Neuronal stem cell (in vitro differentiated cells): ENCODE measurements at regions not wholly inside any gene's neighbourhood (a gene's known extent, or its start where the extent isn't known, plus 50 kb on each side); places are given as distances from the start of the nearest gene placed in this dataset.

Experiments used
- DNase-seq: peaks from one replicate; pipeline ENCODE4 v3.0.0-alpha.2; 2013; ENCODE audit warnings: low spot score
- H2AFZ ChIP-seq: one replicate; pipeline ENCODE4 v1.6.1; 2013; ENCODE audit warnings: mild to moderate bottlenecking, low read length, inconsistent platforms
- H2AK5ac ChIP-seq: 2 replicates; pipeline ENCODE4 v1.6.1; 2013; ENCODE audit warnings: low read depth, mild to moderate bottlenecking, inconsistent platforms, low read length, moderate library complexity, mixed read lengths
- H2BK120ac ChIP-seq: 2 replicates; pipeline ENCODE4 v1.6.1; 2013; ENCODE audit warnings: low read depth, mild to moderate bottlenecking, inconsistent platforms, low read length, moderate library complexity, mixed read lengths
- H2BK12ac ChIP-seq: one replicate; pipeline ENCODE4 v1.6.1; 2013; ENCODE audit warnings: low read length, inconsistent platforms
- H2BK15ac ChIP-seq: 2 replicates; pipeline ENCODE4 v1.6.1; 2013; ENCODE audit warnings: mild to moderate bottlenecking, low read length, inconsistent platforms, mixed read lengths
- H2BK5ac ChIP-seq: one replicate; pipeline ENCODE4 v1.6.1; 2013; ENCODE audit warnings: inconsistent platforms, mild to moderate bottlenecking, low read length, moderate library complexity
- H3K14ac ChIP-seq: one replicate; pipeline ENCODE4 v1.6.1; 2013; ENCODE audit warnings: low read length, inconsistent platforms
- H3K18ac ChIP-seq: 2 replicates; pipeline ENCODE4 v1.6.1; 2013; ENCODE audit warnings: low read length, inconsistent platforms
- H3K23ac ChIP-seq: 2 replicates; pipeline ENCODE4 v1.6.1; 2013; ENCODE audit warnings: low read depth, mild to moderate bottlenecking, mixed read lengths, low read length, inconsistent platforms; ENCODE audit not compliant: poor library complexity
- H3K27ac ChIP-seq: replicated peaks from 3 replicates; pipeline ENCODE4 v1.5.1; 2013; ENCODE audit warnings: low read length, inconsistent platforms
- H3K27me3 ChIP-seq, 3 experiments: 2 replicates each; pipeline ENCODE4 v1.6.1; 2013; ENCODE audit warnings: low read length in 3 of 3, mild to moderate bottlenecking in 2 of 3, inconsistent platforms in 1 of 3, low read depth in 1 of 3, mixed read lengths in 1 of 3, moderate library complexity in 1 of 3; ENCODE audit not compliant: control insufficient read depth in 3 of 3, insufficient read depth in 3 of 3
- H3K36me3 ChIP-seq, 2 donors: replicated peaks in 1 of 2; 2 replicates each; pipeline ENCODE4 v1.6.1; 2013; ENCODE audit warnings: low read length in 2 of 2; ENCODE audit not compliant: control insufficient read depth in 2 of 2, insufficient read depth in 2 of 2
- H3K4ac ChIP-seq: 2 replicates; pipeline ENCODE4 v1.6.1; 2013; ENCODE audit warnings: inconsistent platforms, mild to moderate bottlenecking, low read length, moderate library complexity
- H3K4me1 ChIP-seq, 2 donors: 1 replicate in 1 of 2; 2 replicates in 1 of 2; pipeline ENCODE4 v1.6.1; 2013; ENCODE audit warnings: low read length in 2 of 2, low read depth in 1 of 2; ENCODE audit not compliant: control insufficient read depth in 2 of 2, insufficient read depth in 1 of 2
- H3K4me2 ChIP-seq: one replicate; pipeline ENCODE4 v1.6.1; 2013; ENCODE audit warnings: mild to moderate bottlenecking, low read length, inconsistent platforms; ENCODE audit not compliant: insufficient read depth, poor library complexity, severe bottlenecking
- H3K4me3 ChIP-seq, 2 donors: 2 replicates each; pipeline ENCODE4 v1.5.1; 2013; ENCODE audit warnings: low read length in 2 of 2, mild to moderate bottlenecking in 2 of 2, inconsistent platforms in 1 of 2, moderate library complexity in 1 of 2
- H3K79me1 ChIP-seq: one replicate; pipeline ENCODE4 v1.6.1; 2013; ENCODE audit warnings: low read depth, mild to moderate bottlenecking, inconsistent platforms, low read length, moderate library complexity
- H3K9ac ChIP-seq: one replicate; pipeline ENCODE4 v1.6.1; 2013; ENCODE audit warnings: mild to moderate bottlenecking, low read depth, low read length, inconsistent platforms; ENCODE audit not compliant: poor library complexity
- H3K9me3 ChIP-seq, 2 donors: replicated peaks in 1 of 2; 2 replicates each; pipeline versions ENCODE3 to v1.6.1; 2013; ENCODE audit warnings: low read length in 2 of 2, mild to moderate bottlenecking in 2 of 2, inconsistent platforms in 1 of 2, low read depth in 1 of 2, mixed read lengths in 1 of 2, moderate library complexity in 1 of 2; ENCODE audit not compliant: control insufficient read depth in 2 of 2, insufficient read depth in 1 of 2
- H4K8ac ChIP-seq: one replicate; pipeline ENCODE4 v1.6.1; 2013; ENCODE audit warnings: low read depth, mild to moderate bottlenecking, inconsistent platforms, low read length, moderate library complexity
- H4K91ac ChIP-seq: one replicate; pipeline ENCODE4 v1.6.1; 2013; ENCODE audit warnings: low read length, low read depth, mild to moderate bottlenecking, inconsistent platforms; ENCODE audit not compliant: poor library complexity
- WGBS, 2 donors: extraction: QIAGEN DNeasy Blood & Tissue Kit; methylation state at CpG; one replicate each; pipeline ENCODE4 v1.1.7; 2013; ENCODE audit warnings: missing lambda C conversion rate in 2 of 2, mixed read lengths in 1 of 2; ENCODE audit not compliant: insufficient read length in 2 of 2, insufficient replicate concordance in 1 of 2; ENCODE audit errors: extremely low coverage in 2 of 2; 5-methylcytosine and 5-hydroxymethylcytosine counted together

DNA sequence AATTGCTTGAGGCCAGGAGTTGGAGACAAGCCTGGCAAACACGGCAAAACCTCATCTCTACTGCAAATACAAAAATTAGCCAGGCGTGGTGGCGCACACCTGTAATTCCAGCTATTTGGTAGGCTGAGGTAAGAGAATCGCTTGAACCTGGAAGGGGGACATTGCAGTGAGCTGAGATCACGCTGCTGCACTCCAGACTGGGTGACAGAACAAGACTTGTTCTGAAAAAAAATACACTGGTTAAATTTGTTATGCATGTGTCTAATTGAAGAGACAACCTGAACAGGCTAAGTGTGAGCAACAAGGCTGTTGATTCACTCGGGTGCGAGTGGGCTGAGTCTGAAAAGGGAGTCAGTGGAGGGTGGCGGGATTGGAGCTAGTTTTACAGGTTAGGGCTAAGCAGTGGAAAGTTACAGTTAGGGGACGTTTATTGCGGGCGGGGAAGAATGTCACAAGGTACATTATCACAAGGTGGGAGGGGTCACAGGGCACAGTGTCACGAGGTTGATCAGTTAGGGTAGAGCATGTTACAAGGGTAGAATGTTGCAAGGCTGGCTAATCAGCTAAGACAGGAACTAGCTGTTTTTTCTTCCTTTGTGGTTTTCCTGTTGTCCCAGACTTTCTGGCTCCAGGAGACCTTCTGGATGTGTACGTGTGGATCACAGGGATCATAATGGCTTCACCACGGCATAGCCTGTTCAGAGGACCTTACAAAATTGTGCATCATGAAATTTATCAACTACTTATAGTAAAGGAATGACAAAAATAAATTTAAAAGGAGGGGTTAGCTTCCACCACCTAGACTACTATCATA lies 115.8 kb downstream of the NAA11 start:
- Histone ChIP-seq H2AFZ (peak overlapping the region; percentile 33), H2BK12ac (no peak overlapping the region), H3K23ac (no peak overlapping the region), H4K91ac (no peak overlapping the region), H3K14ac (no peak overlapping the region), H3K4ac (no peak overlapping the region), H3K9ac (no peak overlapping the region), H2BK5ac (no peak overlapping the region), H3K18ac (no peak overlapping the region), H4K8ac (no peak overlapping the region), H2BK15ac (no peak overlapping the region), H3K27me3 (no peaks in the 10 kb centered on the region), H3K4me2 (no peak overlapping the region), H2BK120ac (no peak overlapping the region), H2AK5ac (no peak overlapping the region), H3K36me3 (no peaks in the 10 kb centered on the region), H3K79me1 (no peaks in the 10 kb centered on the region), H3K9me3 (peaks cover 0 to 18% of the 10 kb centered on the region in 2 donors), H3K27ac (no peak overlapping the region), H3K4me1 (peaks cover 0 to 2% of the 10 kb centered on the region in 2 donors), H3K4me3 (no peak overlapping the region)
- no CpG with 5 or more reads among the region's 14 CpGs for WGBS, 2 donors
- DNase-seq = no peak

DNA sequence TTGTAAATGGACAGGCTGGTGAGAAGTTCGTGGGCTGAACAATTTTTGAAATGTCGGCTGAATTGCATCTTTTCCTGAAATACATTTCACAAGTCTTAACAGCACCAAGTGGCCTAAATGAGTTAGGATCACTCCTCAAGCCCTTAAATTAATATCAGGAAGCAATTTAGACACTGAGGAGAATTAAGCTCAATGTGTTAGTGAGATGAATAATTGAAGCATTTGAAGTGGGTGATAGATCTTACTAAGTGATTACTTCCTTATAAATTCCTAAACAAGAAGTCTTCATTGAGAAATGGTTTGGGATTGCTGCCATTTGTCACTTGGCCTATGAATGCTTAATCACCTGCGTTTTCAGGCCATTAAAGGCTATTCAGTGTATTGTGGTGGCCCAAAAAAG lies 116.8 kb downstream of the NAA11 start:
- H3K9ac ChIP-seq = no peak overlapping the region
- H2BK12ac ChIP-seq = no peak overlapping the region
- no peak overlapping the region for H3K18ac ChIP-seq
- H3K9me3 ChIP-seq = peaks cover 0 to 18% of the 10 kb centered on the region in 2 donors
- no peak overlapping the region for H3K4me3 ChIP-seq
- H3K27ac ChIP-seq = no peak overlapping the region
- WGBS, 2 donors = no CpG with 5 or more reads among the region's 3 CpGs
- no peak overlapping the region for H2AK5ac ChIP-seq
- H2BK120ac ChIP-seq = no peak overlapping the region
- H2BK5ac ChIP-seq = no peak overlapping the region
- no peaks in the 10 kb centered on the region for H3K79me1 ChIP-seq
- no peak overlapping the region for H4K91ac ChIP-seq
- no peaks in the 10 kb centered on the region for H3K36me3 ChIP-seq
- H3K23ac ChIP-seq = no peak overlapping the region
- no peak overlapping the region for H3K4me2 ChIP-seq
- no peak overlapping the region for H2AFZ ChIP-seq
- no peak overlapping the region for H3K4ac ChIP-seq
- H4K8ac ChIP-seq = no peak overlapping the region
- H3K27me3 ChIP-seq = no peaks in the 10 kb centered on the region
- H3K14ac ChIP-seq = no peak overlapping the region
- no peak for DNase-seq
- no peak overlapping the region for H2BK15ac ChIP-seq
- H3K4me1 ChIP-seq = peaks cover 0 to 2% of the 10 kb centered on the region in 2 donors

DNA sequence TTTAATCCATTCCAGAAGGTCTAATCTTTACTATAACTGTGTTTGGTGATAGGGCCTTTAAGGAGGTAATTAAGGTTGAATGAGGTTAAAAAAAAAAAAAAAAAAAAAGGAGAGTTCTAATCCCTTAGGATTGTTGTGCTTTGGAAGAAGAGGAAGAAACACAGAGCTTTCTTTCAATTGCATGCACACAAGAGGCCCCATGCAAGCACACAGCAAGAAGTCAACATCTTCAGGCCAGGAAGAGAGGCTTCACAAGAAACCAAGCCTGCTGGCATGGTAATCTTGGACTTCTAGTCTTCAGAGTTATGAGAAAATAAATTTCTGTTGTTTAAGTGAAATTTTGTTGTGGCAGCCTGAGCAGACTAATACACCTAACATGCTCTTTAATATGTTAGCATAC lies 118.6 kb downstream of the NAA11 start:
- Histone ChIP-seq H3K4me3 (no peak overlapping the region), H3K4me2 (no peak overlapping the region), H3K79me1 (no peaks in the 10 kb centered on the region), H4K8ac (no peak overlapping the region), H2BK120ac (no peak overlapping the region), H3K9me3 (peaks cover 0 to 18% of the 10 kb centered on the region in 2 donors), H2AK5ac (no peak overlapping the region), H3K9ac (no peak overlapping the region), H3K4ac (no peak overlapping the region), H3K4me1 (peaks cover 2 to 4% of the 10 kb centered on the region in 2 donors), H2AFZ (no peak overlapping the region), H3K23ac (no peak overlapping the region), H4K91ac (no peak overlapping the region), H2BK15ac (no peak overlapping the region), H3K27me3 (no peaks in the 10 kb centered on the region), H3K27ac (peak overlapping the region; percentile 4), H3K14ac (no peak overlapping the region), H3K18ac (no peak overlapping the region), H3K36me3 (no peaks in the 10 kb centered on the region), H2BK12ac (no peak overlapping the region), H2BK5ac (no peak overlapping the region)
- DNase-seq = no peak

DNA sequence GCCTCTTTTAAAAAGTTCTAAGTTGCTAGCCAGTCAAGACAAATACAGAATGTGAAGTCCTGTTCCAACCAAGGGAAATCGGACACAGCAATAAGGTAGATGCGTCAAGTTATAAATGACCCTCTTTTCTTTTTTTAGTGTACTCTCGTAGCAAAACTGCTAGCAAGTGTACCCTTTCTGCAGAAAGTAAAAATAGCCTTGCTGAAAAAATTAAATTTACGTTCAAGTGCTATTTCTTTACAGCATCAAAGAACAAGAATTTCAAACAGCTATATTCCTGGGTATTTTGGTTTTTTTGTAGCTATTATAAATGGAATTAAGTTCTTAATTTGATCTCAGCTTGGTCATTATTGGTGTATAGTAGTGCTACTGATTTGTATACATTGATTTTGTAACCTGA lies 119.2 kb downstream of the NAA11 start:
- Histone ChIP-seq H3K18ac (no peak overlapping the region), H3K79me1 (no peaks in the 10 kb centered on the region)

More for the DNA sequence above, 119.2 kb downstream of the NAA11 start:
- Histone ChIP-seq H3K27ac (no peak overlapping the region), H3K4me2 (peak overlapping the region; percentile 11), H3K14ac (no peak overlapping the region), H2AFZ (no peak overlapping the region), H3K4me3 (no peak overlapping the region), H2AK5ac (no peak overlapping the region), H3K23ac (no peak overlapping the region), H3K9ac (no peak overlapping the region), H2BK12ac (no peak overlapping the region), H4K8ac (no peak overlapping the region), H2BK15ac (no peak overlapping the region), H3K27me3 (no peaks in the 10 kb centered on the region), H3K36me3 (no peaks in the 10 kb centered on the region), H3K4me1 (peaks cover 2 to 4% of the 10 kb centered on the region in 2 donors), H2BK120ac (no peak overlapping the region), H2BK5ac (no peak overlapping the region), H3K9me3 (peaks cover 0 to 18% of the 10 kb centered on the region in 2 donors), H3K4ac (no peak overlapping the region), H4K91ac (no peak overlapping the region)
- WGBS, 2 donors = no CpG with 5 or more reads among the region's 4 CpGs
- no peak for DNase-seq
